ENCODE measurements at regions not wholly inside any gene's neighbourhood (a gene's known extent, or its start where the extent isn't known, plus 50 kb on each side); places are given as distances from the start of the nearest gene placed in this dataset.

- no peak for DNase-seq (ENCODE audit: low read depth)
Observed at GRCh38 chr1:117678246-117678977, 72.6 kb downstream of the TENT5C start.

DNA sequence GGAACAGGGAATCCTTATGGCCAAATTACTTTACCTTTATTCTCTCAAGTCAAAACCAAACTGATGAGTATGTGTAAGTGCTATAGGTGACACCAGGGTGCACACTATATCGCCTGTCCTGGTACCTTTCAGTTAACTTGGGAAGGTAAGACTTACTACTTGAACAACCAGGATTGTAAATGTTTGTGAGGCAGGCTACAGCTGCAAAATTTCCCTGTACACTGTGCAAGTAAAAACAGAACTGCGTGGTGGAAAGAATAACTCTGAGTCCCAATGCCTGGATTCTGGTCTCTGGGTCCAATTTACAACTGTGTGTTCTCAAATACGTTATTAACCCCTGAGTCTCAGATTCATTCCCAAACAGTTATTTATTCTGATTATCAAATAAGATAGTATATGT lies 73.5 kb downstream of the TENT5C start:
- no peak for DNase-seq (ENCODE audit: low read depth)

- DNase-seq (ENCODE audit: low read depth) = no peak
Observed at GRCh38 chr1:117679868-117680267, 74.0 kb downstream of the TENT5C start.

DNA sequence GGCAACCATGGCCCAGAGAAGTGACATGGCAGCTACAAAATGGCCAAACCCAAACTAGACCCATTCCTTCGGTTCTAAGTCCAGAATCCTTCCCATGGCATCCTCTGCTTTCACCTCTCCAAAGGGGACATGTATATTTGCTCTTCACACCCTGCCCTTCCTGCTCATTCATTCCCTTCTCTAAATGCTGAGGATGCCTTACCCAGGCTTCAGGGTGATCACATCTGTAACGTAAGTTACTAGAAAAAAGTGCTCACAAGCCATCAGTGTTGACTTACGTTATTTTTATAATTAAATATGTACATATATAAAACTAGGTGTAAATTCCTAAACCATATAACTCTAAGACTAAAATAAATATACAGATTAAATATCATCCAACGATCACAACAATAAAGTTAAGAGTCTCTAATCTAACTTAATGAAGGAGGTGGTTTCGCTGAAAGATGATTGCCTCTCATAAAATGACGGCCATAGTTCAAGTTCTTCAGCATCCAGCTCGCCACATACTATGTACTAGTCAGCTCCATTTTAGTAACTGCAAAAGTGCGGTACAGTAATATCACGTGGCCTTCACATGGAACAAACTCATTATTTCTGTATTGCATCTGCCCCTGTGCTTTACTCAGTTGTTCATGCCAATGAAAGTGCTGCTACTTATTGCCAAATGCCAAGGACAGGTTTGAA lies 74.6 kb downstream of the TENT5C start:
- no peak for DNase-seq (ENCODE audit: low read depth)

- DNase-seq (ENCODE audit: low read depth) = no peak
Observed at GRCh38 chr1:117681093-117681900, 75.4 kb downstream of the TENT5C start.

- DNase-seq (ENCODE audit: low read depth) = no peak
Observed at GRCh38 chr1:117681901-117682250, 76.0 kb downstream of the TENT5C start.

DNA sequence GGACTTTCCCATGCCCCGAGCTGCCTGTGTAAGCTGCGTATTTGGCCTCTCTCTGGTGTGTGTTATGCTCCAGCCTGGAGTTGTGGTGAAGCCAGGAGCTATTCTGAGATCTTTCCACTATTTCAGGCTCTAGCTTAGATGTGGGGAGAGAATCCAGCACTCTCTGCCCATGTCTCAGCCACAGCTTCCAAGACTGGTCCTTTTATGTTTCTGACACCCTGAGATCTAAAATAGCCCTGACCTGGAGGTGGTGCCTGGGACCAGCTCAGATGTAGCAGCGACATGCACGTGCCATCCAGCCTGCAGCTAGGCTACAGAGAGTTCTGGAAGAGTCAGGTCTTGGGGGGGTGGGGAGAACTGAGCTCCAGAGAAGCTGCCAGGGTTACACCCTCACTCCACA lies 76.5 kb downstream of the TENT5C start:
- DNase-seq (ENCODE audit: low read depth) = no peak

DNA sequence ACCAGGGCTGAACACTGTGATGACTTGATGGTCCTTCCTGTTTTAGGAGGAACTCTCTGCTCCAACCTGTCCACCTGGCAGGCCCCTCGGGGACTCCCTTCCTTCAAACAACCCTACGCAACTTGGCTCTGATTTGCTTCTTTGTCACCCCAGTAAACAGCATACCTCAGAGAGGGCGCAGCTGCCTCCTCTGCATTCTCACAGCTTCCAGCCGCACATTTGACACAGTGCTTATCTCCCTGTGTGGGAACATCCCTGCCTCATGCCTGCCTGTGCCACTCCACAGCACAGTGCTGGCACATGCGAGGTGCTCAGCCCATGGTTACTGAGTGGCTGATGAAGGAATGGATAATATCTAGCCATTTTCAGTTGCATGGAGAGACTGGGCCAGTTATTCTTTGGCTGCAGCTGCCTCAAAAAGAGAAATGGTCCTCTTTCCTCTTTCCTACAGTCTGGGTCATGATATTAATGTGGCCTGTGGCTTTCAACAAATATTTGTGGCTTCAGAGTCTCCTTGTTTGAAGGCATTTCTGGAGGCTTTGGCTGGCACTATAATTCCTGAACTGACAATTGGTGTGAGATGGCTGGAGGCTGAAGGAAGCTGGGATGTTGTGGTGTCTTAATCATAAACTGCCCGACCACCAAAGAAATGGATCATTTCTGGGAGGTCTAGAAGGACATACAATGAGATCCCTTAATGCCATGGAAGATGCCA lies 77.9 kb downstream of the TENT5C start:
- no peak for DNase-seq (ENCODE audit: low read depth)

- no peak for DNase-seq (ENCODE audit: low read depth)
Observed at GRCh38 chr1:117685936-117686806, 80.3 kb downstream of the TENT5C start.

DNA sequence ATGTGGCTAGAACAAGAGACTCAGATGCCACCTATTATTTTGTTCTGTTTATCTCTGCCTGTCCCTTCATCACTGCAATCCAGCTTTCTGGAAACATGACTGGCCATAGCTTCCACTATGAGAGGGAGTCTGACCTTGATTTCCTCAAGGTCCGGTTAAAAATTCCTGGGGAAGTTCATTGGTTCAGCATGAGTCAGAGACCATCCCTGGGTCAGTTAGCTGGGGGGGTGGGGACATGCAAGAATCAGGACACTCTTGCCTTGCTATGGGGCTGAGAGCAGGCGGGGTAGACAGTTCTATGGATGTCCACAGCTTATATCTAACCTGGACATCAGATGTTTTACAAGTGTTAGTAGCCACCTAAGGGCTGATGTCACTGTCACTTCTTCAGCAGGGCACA lies 81.1 kb downstream of the TENT5C start:
- no peak for DNase-seq (ENCODE audit: low read depth)

DNA sequence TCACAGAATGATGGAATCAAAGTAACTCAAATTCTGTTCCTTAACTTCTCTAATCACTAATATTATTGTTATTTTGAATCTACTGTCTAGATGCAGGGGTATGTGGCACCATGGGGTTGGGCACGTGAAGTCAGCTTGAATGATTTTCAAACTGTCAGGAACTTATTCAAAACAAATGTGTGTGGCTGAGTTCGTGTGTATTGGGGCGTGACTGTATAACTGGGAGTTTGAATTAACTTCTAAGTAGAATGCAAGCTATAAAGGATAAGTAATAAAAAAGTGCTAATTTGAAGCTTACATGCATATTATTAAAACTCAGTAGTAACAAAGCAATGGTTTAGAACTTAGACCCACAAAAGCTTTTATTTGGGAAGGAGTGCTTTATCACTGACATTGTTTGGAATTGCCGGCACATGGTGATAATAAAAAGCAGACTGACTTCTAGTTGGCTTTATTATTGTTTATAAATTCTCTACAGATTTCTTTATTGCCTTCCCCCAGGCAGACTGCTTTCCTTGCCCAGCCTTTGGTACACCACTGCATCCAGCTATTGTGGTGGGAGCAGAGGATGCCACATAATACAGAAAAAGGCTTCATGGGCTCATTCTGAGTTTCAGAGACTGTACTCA lies 84.3 kb downstream of the TENT5C start:
- no peak for DNase-seq (ENCODE audit: low read depth)

GRCh38 chr1:117691942-117692341 lies 86.1 kb downstream of the TENT5C start:
- DNase-seq (ENCODE audit: low read depth) = no peak

GRCh38 chr1:117694543-117694942 lies 88.7 kb downstream of the TENT5C start:
- DNase-seq (ENCODE audit: low read depth) = no peak

DNA sequence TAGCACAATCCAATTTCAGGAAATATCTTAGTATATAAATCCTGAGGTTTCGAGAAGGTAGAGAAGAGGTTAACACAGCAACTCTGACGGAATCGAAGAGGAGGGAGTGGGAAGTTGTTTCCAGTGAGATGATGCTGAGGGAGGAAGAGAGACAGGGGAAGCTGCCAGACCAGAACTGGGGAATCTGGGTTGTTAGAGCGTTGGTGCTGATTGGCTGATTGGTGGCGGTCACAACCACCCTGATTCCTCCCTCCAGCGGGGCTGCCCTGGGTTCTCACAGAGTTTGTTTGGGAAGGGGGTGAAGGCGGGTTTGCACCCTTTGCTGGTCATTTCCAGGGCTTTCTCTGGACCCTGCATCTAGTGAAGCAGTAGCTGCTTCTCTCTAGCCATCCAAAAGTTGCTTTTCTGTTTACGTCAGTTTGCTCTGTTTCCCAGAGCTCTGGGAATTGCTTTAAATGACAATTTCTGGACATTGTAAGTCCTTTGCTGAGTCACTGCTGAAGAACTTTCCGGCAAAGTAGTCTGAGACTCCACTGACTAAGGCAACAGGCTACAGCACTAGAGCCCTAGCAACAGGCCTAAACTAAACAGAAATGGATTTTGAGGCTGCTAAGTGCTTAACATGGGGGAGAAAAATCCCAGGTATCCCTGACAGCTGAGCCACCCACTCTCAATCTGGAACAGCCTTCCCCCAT lies 90.1 kb downstream of the TENT5C start:
- no peak for DNase-seq (ENCODE audit: low read depth)

GRCh38 chr1:117696561-117696960 lies 90.7 kb downstream of the TENT5C start:
- DNase-seq (ENCODE audit: low read depth) = no peak

DNA sequence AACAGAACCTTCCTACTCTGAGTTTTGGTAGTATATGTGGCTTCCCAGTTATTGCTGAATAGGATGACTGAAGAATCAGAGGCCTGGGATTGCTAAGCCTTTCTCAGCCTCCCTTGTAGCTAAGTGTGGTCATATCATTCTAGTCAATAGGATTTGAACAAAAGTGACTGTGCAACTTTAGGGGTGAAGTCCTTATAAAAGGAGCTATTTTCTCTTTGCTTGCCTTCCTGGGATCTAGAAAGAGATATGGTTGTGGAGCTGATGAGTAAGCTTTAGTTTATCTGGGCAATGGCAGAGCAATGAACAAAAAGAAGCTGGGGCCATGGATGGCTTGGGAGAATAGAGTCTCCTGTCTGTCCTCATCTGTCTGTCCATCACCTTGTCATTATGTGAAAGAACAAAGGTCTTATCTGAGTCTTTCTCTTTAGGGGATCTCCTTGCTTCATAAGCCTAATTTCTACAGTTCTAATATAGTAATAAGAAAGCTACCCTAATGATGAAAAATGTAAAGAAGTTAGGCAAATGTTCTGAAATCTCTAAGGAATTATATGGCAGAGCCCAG lies 91.5 kb downstream of the TENT5C start:
- no peak for DNase-seq (ENCODE audit: low read depth)

DNA sequence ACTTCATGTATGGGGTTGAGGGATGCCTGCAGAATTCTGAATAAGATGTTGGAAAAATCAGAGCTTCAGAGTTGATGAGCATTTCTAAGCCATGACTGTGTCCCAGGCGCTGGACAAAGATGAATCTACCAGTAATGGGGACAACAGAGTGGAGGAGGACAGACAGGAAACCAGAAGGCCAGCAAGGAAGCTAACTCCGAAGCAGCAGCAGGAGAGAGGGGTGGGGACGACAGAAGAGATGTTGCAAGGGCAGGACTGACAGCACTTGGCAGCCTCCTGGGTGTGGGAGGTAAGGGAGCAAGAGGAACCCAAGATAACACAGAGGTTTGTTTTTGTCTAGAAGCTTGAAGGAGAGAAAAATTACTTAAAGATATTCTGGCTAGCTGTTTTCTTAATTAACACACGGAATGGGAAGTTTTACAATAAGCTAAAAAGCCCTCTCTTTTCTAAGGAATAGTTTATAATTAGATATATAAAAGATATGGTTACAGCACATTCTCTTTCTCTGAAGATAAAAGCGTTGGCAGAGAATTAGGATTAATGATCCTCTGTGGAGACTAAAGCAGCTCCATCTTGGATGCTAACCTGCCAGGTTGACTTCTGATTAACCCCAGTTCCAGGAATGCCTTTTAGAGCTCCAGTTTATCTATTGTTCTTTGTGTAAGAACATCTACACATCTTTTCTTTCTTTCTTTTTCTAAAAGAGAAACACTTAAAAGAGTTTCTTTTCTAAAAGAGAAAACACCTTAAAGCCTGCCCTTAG lies 92.7 kb downstream of the TENT5C start:
- DNase-seq (ENCODE audit: low read depth) = no peak

- DNase-seq (ENCODE audit: low read depth) = no peak
Observed at GRCh38 chr1:117699953-117700352, 94.1 kb downstream of the TENT5C start.

- DNase-seq (ENCODE audit: low read depth) = no peak
Observed at GRCh38 chr1:117702654-117703053, 96.8 kb downstream of the TENT5C start.
